GM12878 (cell line): ENCODE measurements at regions not wholly inside any gene's neighbourhood (a gene's known extent, or its start where the extent isn't known, plus 50 kb on each side); places are given as distances from the start of the nearest gene placed in this dataset.

ENCODE experiments used
- ATAC-seq: fragments of 200-7000 bp; cut with Tn5 transposase; 3 replicates; pipeline ENCODE4 v1.9.1; 2020; ENCODE audit warnings: mild to moderate bottlenecking, moderate library complexity
- BruUV-seq: library from RNA; stranded (reverse); fragments of 400-500 nt; replicated peaks from 2 replicates; lab custom pipeline; 2021; lab: Mats Ljungman, UMichigan
- CTCF ChIA-PET: fragments of 300-600 bp; sonication (Branson Sonifier 250); formaldehyde crosslinking; extraction: SDS; loops from one replicate; lab custom pipeline; 2021; ENCODE audit warnings: inconsistent platforms; lab: Yijun Ruan, JAX
- POLR2A ChIA-PET: fragments of 350-600 bp; formaldehyde crosslinking; extraction: SDS; loops from one replicate; lab custom pipeline; 2021; ENCODE audit warnings: inconsistent platforms; lab: Charles Lee
- RAD21 ChIA-PET: fragments of 300-600 bp; sonication (Branson Sonifier 250); formaldehyde crosslinking; loops from one replicate; lab custom pipeline; 2023; ENCODE audit warnings: antibody characterized with exemption; ENCODE audit not compliant: unreplicated experiment; lab: Charles Lee
- SMC1A ChIA-PET: fragments of 300-600 bp; sonication (Branson Sonifier 250); formaldehyde crosslinking; loops from one replicate; lab custom pipeline; 2023; ENCODE audit not compliant: unreplicated experiment, uncharacterized antibody; lab: Charles Lee
- DNase-seq: peaks from one replicate; pipeline ENCODE4 v3.0.0-alpha.2; 2011; ENCODE audit warnings: low read depth, low spot score
- FAIRE-seq: peaks from 3 replicates; lab custom pipeline; 2011; peaks lifted over from hg19 to GRCh38; lab: Jason Lieb, UNC
- H2AFZ ChIP-seq: 2 replicates; pipeline ENCODE4 v1.6.0; 2011; ENCODE audit warnings: low read depth, low read length, control low read depth; ENCODE audit not compliant: control insufficient read depth
- H3K27ac ChIP-seq: 2 replicates; pipeline ENCODE4 v1.5.1; 2011; ENCODE audit warnings: control low read depth; ENCODE audit not compliant: control insufficient read depth, insufficient read depth
- H3K27me3 ChIP-seq, 2 experiments: replicated peaks in 1 of 2; 2 replicates each; pipeline versions ENCODE4 v1.6.0 to v1.6.1; 2011; ENCODE audit warnings: low read length in 1 of 2; ENCODE audit not compliant: control insufficient read depth in 2 of 2, insufficient read depth in 2 of 2
- H3K36me3 ChIP-seq, 2 experiments: 2 replicates each; pipeline ENCODE4 v1.5.1; 2011; ENCODE audit warnings: low read length in 1 of 2; ENCODE audit not compliant: control insufficient read depth in 2 of 2, insufficient read depth in 2 of 2
- H3K4me1 ChIP-seq: 2 replicates; pipeline ENCODE4 v1.6.1; 2011; ENCODE audit warnings: mild to moderate bottlenecking, low read length, moderate library complexity, mixed read lengths; ENCODE audit not compliant: control insufficient read depth, insufficient read depth
- H3K4me2 ChIP-seq: 2 replicates; pipeline ENCODE4 v1.6.0; 2011; ENCODE audit warnings: control low read depth; ENCODE audit not compliant: control insufficient read depth, insufficient read depth
- H3K4me3 ChIP-seq: fragments of 200-600 bp; sonication (generic); 2 replicates; pipeline ENCODE4 v1.5.1; 2016
- H3K79me2 ChIP-seq: 2 replicates; pipeline ENCODE4 v1.6.0; 2011; ENCODE audit warnings: low read length; ENCODE audit not compliant: control insufficient read depth, insufficient read depth
- H3K9ac ChIP-seq: 2 replicates; pipeline ENCODE4 v1.8.0; 2011; ENCODE audit warnings: low read length, control low read depth, mixed read lengths; ENCODE audit not compliant: control insufficient read depth, insufficient read depth
- H3K9me3 ChIP-seq: replicated peaks from 3 replicates; pipeline ENCODE4 v1.5.1; 2011; ENCODE audit warnings: mild to moderate bottlenecking, low read length; ENCODE audit not compliant: control insufficient read depth, insufficient read depth
- H4K20me1 ChIP-seq: 2 replicates; pipeline ENCODE4 v1.6.0; 2011; ENCODE audit not compliant: control insufficient read depth, insufficient read depth
- ATF7 ChIP-seq: fragments of 450-650 bp; IDR thresholded peaks from 2 replicates; pipeline ENCODE4 v1.6.1; 2016; ENCODE audit warnings: low read depth, mild to moderate bottlenecking
- CHD1 ChIP-seq: IDR thresholded peaks from 2 replicates; pipeline ENCODE4 v1.6.1; 2012; ENCODE audit warnings: low read depth, low read length, improper control_type of control experiment
- E4F1 ChIP-seq: fragments of 450-650 bp; IDR thresholded peaks from 2 replicates; pipeline ENCODE4 v1.6.1; 2018; ENCODE audit warnings: borderline replicate concordance, mild to moderate bottlenecking; ENCODE audit not compliant: partially characterized antibody
- EGR1 ChIP-seq, 2 experiments: IDR thresholded peaks; 1 replicate in 1 of 2; 2 replicates in 1 of 2; pipeline ENCODE4 v1.6.1; 2011 to 2012; ENCODE audit warnings: low read depth in 2 of 2, low read length in 2 of 2, borderline replicate concordance in 1 of 2, mild to moderate bottlenecking in 1 of 2, moderate library complexity in 1 of 2
- HCFC1 ChIP-seq: fragments of 150-350 bp; IDR thresholded peaks from 2 replicates; pipeline ENCODE4 v1.6.1; 2014; ENCODE audit warnings: low read length
- HDAC2 ChIP-seq: fragments of 200-600 bp; sonication (generic); IDR thresholded peaks from 2 replicates; pipeline ENCODE4 v1.6.1; 2017
- IRF4 ChIP-seq: IDR thresholded peaks from 2 replicates; pipeline ENCODE4 v1.6.1; 2011; ENCODE audit warnings: low read depth, low read length
- MAX ChIP-seq: IDR thresholded peaks from 2 replicates; pipeline ENCODE4 v1.6.1; 2012; ENCODE audit warnings: low read depth, low read length, improper control_type of control experiment
- RFX5 ChIP-seq: IDR thresholded peaks from 2 replicates; pipeline ENCODE4 v1.6.1; 2011; ENCODE audit warnings: low read depth, low read length, improper control_type of control experiment
- RUNX3 ChIP-seq: IDR thresholded peaks from 2 replicates; pipeline ENCODE4 v1.6.1; 2012; ENCODE audit warnings: low read length, inconsistent platforms
- TBL1XR1 ChIP-seq: IDR thresholded peaks from 2 replicates; pipeline ENCODE4 v1.6.1; 2012; ENCODE audit warnings: low read depth, low read length, improper control_type of control experiment
- ZBED1 ChIP-seq: IDR thresholded peaks from 2 replicates; pipeline ENCODE4 v1.6.1; 2016; ENCODE audit warnings: borderline replicate concordance
- WGBS: methylation state at CpG from one replicate; pipeline ENCODE4 v1.1.6; 2016; ENCODE audit warnings: low lambda C conversion rate; ENCODE audit not compliant: insufficient replicate concordance, insufficient coverage; ENCODE audit errors: missing lambda C conversion rate; 5-methylcytosine and 5-hydroxymethylcytosine counted together
- in situ Hi-C: fragments of 300-500 bp; cut with MboI; formaldehyde crosslinking; loops from 9 replicates; pipeline ENCODE4 v1.14.3; 2018; ENCODE audit warnings: mixed read lengths
- intact Hi-C: fragments of 100-400 bp; cut with micrococcal nuclease; formaldehyde crosslinking; loops from one replicate; pipeline ENCODE4 v1.14.2; 2022; ENCODE audit not compliant: unreplicated experiment
- TF ChIP-seq, protein P1 (sequence below): IDR thresholded peaks from 2 replicates; pipeline ENCODE4 v1.6.1; 2012; ENCODE audit warnings: low read depth, low read length, improper control_type of control experiment
- TF ChIP-seq, protein P2 (sequence below): IDR thresholded peaks from 2 replicates; pipeline ENCODE4 v1.6.1; 2012; ENCODE audit warnings: mild to moderate bottlenecking, low read depth, low read length

DNA sequence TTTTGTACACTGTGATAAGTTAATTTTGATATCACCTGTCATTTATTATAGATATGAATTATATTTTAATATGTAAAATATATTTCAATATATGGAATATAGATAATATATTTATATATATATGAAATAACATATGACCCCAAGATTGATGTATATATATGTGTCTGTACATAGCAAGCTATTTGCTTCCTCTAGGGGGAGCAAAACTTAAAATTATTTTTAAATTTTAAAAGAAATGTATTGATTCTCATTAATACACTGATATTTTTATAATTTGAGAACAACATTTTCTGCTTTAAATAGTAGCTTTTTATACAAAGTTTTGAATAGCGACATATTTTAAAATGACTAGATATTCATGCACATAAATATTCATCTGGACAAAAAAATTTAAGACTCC is 272.0 kb downstream of the DMRTA1 start:
- Histone ChIP-seq H3K9ac (no peak overlapping the region), H4K20me1 (no peaks in the 10 kb centered on the region), H3K4me3 (no peak overlapping the region), H3K9me3 (no peaks in the 10 kb centered on the region), H3K4me1 (no peaks in the 10 kb centered on the region), H3K79me2 (no peaks in the 10 kb centered on the region), H3K27ac (no peak overlapping the region), H3K36me3 (no peaks in the 10 kb centered on the region), H3K4me2 (no peak overlapping the region), H3K27me3 (no peaks in the 10 kb centered on the region), H2AFZ (no peak overlapping the region)
- FAIRE-seq (no peak), ATAC-seq (no peak), DNase-seq (no peak)
- ChIA-PET POLR2A (no interaction called here), CTCF (interaction anchor here (0.5 to 1.6 kb wide), 7 partner anchors 11 to 773 kb away, joined by 3 to 7 read pairs (median 3); no protein-coding TSS in a partner anchor), RAD21 (no interaction called here), SMC1A (interaction anchor here (0.6 to 0.9 kb wide), 5 partner anchors 13 to 643 kb away, joined by 3 read pairs; no protein-coding TSS in a partner anchor)
- intact Hi-C loops, result no loop called here
- 0% methylated on average over 1 of the region's 1 CpG for WGBS
- no TSS peak for BruUV-seq
- no peak for TF ChIP-seq CHD1
- TF ChIP-seq IRF4, result no peak
- TF ChIP-seq ATF7, result no peak
- no peak for TF ChIP-seq TBL1XR1
- TF ChIP-seq, protein P1, sequence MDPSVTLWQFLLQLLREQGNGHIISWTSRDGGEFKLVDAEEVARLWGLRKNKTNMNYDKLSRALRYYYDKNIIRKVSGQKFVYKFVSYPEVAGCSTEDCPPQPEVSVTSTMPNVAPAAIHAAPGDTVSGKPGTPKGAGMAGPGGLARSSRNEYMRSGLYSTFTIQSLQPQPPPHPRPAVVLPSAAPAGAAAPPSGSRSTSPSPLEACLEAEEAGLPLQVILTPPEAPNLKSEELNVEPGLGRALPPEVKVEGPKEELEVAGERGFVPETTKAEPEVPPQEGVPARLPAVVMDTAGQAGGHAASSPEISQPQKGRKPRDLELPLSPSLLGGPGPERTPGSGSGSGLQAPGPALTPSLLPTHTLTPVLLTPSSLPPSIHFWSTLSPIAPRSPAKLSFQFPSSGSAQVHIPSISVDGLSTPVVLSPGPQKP, result no peak
- no peak for TF ChIP-seq HCFC1
- TF ChIP-seq RFX5, result no peak
- no peak for TF ChIP-seq HDAC2
- TF ChIP-seq RUNX3, result no peak
- TF ChIP-seq, protein P2, sequence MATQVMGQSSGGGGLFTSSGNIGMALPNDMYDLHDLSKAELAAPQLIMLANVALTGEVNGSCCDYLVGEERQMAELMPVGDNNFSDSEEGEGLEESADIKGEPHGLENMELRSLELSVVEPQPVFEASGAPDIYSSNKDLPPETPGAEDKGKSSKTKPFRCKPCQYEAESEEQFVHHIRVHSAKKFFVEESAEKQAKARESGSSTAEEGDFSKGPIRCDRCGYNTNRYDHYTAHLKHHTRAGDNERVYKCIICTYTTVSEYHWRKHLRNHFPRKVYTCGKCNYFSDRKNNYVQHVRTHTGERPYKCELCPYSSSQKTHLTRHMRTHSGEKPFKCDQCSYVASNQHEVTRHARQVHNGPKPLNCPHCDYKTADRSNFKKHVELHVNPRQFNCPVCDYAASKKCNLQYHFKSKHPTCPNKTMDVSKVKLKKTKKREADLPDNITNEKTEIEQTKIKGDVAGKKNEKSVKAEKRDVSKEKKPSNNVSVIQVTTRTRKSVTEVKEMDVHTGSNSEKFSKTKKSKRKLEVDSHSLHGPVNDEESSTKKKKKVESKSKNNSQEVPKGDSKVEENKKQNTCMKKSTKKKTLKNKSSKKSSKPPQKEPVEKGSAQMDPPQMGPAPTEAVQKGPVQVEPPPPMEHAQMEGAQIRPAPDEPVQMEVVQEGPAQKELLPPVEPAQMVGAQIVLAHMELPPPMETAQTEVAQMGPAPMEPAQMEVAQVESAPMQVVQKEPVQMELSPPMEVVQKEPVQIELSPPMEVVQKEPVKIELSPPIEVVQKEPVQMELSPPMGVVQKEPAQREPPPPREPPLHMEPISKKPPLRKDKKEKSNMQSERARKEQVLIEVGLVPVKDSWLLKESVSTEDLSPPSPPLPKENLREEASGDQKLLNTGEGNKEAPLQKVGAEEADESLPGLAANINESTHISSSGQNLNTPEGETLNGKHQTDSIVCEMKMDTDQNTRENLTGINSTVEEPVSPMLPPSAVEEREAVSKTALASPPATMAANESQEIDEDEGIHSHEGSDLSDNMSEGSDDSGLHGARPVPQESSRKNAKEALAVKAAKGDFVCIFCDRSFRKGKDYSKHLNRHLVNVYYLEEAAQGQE, result no peak
- no peak for TF ChIP-seq ZBED1
- no peak for TF ChIP-seq EGR1 (IDR thresholded peaks at IDR 0.05; ENCODE audit: borderline replicate concordance in 1 of 2, low read depth in 2 of 2, low read length in 2 of 2)
- no peak for TF ChIP-seq MAX
- TF ChIP-seq E4F1, result no peak
- in situ Hi-C loops, result no loop called here
